SW 1271 (cell line): ENCODE measurements at regions not wholly inside any gene's neighbourhood (a gene's known extent, or its start where the extent isn't known, plus 50 kb on each side); places are given as distances from the start of the nearest gene placed in this dataset.
"Not testable (repeated sequence)": the region's sequence is repeated elsewhere in the genome, so short reads cannot be mapped to it uniquely, and the experiment has no call there.

Experiments
- DNase-seq, 2 experiments: peaks; one replicate each; lab custom pipeline; 2025; lab: John Stamatoyannopoulos, UW

DNA sequence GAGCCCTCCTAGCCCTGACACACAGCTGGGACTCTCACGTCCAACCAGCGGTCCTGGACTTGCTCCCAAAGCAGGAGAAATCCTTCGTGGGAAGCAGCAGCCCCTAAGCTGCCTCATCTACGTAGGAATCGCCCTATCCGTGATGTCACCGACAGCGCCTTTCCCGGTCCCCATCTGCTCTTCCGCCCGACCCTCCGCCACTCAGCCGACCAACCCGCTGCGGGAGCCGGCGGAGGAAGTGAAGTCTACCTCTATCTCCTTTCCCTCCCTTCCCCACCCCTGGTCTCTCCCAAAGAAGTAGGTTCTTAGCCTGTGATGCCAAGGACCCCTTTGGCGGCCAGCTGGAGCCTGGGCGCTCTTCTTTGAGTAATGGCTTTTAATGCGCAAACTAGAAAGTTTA is 272.1 kb downstream of the FAM72C start:
- no peak for DNase-seq

DNA sequence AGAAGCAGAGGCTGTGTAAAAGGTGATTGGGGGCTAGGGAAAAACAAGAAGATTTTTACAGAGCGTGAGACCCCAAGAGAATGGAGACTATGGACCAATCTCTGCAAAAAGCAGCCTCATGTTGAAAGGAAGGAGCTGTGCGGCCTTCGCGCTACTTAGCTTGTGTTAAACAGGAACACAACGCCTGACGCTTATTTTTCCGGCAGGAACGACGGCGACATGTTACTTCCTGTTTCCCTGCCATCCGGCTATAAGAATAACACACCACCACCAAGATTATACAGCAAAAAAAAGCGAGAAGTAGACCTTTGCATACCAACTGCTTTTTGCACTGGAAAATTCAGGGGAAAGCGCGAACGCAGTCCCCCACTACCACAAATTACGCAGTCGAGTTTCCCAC is 272.7 kb downstream of the FAM72C start:
- DNase-seq, result no peak

DNA sequence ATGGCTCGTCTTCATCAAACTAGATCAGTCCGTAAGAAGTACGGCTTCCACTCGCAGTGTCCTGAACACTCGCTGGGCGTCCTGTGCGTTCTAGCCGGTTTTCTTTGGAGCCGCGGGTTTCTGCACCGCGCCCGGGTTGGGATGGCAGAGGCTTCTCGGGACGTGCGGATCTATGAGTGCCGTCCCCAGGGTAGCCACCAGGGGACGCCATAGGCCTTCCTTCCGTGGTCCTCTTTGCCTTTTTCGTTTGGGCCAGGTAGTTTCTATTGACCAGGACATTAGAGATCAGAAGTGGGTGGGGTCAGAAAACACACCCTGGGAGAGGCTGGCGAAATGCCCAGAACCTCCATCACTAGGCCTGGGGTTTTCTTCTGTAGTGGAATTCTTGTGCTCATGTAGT is 273.8 kb downstream of the FAM72C start:
- no peak for DNase-seq

DNA sequence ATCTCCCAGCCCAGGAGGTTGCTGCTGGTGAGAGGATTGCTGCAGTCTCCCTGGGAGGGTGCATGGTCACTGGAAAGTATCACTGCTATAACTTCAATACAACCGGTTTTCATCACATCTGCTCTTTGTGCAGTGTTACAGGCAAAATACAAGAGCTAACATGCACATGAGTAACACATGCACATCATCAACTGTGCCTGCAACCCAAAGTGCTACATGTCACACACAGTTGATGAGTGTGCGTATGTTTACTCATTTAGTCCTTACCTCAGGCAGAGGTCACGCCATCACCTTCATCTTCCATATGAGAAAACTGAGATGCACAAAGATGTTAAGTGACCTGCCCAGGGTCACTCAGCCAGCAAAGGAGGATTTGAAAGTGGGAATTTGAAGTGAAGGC is 277.7 kb downstream of the FAM72C start:
- no peak for DNase-seq

DNA sequence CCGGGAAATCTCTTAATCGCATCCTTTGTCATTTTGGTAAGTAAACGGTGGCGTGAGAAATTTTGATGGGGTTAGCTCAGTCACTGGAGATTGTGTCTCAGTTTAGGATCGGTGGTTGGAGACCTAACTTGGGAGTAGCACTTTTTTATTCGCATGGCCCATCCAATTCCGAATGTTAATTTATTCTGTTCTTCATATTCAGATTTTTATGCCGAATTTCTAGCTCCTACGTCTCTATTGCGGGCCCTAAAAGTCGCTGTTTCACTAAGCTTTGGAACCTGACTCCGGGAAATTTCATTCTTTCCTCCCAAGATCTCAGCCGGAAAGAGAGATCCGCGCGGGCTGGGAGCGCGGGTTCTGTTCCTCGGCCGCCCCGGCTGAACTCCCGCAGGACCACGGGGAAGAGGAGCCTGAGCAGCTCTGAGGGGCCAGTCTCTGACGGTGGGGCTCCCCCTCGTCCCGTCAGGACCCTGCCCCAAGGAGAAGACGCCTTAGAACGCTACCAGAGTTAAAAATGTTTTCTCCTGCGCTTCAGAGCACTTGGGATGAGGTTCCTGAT is 279.7 kb downstream of the FAM72C start:
- no peak for DNase-seq

DNA sequence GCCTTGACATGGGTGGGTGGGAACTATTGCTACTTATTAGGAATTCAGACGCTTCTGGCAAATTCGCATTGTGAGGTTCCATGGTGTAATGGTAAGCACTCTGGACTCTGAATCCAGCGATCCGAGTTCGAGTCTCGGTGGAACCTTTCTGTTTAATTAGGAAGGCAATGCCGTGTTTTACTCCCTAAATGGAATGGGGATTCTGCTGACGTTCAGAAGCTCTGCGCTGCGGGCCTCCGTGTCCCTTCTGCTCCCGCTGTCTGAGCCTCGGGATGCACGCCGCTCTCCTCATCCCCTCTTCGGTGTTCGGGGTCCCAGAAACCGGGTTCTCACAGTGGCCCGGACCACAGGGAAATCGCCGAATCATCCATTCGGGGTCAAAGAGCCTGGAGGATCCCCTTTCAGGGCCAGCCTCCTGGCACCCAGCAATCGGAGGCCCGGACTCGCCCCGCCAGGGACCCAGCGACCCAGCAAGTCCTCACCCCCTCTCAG is 280.3 kb downstream of the FAM72C start:
- DNase-seq, result no peak

DNA sequence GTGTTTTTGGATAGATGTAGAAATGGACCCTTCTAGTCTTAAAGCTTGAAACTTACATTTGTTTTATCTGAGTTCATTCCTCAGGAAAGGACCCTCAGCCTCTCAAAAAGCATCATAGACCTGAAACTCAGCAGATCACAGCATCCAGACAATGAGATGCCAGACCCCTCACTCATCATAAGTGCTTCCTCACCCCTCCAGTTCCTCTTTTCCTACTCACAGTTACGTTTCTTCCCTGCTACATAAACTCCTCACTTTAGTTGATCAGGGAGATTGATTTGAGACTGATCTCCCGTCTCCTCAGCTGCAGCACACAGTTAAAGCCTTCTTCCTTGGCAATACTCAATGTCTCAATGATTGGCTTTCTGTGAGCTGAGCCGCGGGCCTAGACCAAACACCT is 282.0 kb downstream of the FAM72C start:
- DNase-seq, result no peak

DNA sequence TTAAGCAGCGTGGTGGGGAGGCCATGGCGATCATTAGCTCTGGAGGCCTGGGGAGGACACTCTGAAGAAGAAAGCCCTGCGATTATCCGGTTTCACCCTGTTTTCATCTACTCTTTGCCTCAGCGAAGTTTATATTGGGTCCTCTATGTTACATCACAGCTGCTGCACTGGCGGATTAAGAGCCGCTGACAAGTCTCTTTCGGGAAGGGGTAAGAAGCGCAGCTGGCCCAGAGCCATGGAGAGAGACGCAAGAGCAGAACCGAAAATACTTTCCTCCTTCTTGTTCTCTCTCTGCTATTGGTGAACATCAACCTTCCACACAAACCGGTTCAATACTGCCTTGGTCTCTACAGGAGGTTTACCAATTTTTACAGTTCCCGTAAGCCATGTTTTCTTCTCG is 291.5 kb downstream of the FAM72C start:
- DNase-seq, result no peak

DNA sequence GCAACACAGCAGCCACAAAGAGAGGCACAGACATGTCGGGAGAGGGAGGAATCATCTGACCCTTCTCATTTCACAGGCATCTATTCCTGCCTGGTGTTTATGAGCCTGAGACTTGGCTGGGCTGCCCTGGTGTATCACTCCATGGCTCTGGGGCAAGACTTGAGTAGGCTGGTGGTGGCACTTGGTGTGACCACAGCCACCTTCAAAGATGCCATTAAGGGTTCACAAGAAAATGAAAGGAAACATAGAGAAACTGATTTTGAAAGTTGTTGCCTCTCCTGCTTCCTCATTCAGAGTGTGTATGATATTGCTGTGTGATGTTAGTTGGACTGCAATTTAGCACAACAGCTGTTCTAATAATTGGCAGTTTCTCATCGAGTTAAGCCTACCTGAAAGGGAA is 298.8 kb downstream of the FAM72C start:
- no peak for DNase-seq

DNA sequence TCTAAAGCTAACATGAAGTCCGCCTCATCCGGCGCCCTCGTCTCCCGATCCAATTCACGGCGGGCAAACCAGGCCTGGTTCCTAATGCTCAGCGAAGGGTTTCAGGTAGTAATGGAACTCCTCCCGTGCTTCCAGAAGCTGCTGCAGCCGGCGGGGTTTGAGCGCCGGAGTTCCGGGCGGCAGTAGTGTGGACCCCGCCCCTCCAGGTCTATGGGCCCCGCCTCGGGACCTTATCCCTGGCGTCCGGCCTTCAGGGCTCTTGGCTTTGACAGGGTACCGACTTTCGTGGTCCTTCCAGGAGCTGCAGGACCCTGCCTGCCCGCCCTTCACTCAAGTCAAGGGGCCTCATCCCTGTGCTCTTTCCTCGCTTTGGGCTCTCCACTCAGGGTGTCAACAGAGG is 304.1 kb downstream of the FAM72C start:
- no peak for DNase-seq

DNA sequence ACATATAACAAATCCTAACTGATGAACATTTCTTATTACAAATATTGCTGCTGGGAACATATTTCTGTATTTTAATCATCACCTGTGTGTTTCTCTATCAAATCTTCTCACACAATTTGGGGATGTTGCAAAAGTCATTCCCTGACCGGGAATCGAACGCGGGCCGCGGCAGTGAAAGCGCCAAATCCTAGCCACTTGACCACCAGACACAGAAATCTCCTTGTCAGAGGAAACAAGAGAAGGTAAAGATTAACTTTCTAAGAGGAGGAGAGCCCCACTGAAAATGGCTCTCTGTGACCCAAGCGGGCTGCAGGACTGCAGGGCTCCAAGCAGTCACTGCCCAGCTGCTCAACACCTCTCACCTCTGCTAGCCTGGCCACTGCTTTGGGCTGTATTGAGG is 304.9 kb downstream of the FAM72C start:
- no peak for DNase-seq

DNA sequence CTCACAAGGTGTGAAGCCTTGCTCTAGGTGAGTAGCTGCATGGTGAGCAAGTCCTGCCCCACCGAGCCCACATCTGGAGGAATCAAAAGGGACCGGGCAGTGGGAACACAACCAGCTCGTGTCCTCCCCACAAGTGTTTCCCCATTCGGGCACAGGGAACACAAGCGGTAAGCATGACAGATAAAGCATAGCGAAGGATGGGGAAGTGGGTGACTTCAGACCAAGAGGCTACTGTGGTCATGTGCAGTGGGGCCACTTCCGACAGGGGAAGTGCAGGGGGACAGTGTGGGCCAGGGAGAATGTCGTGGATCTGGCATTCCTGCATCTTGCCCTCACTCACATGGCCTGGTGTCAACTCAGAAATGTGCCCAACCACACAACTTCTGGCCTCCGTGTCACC is 306.2 kb downstream of the FAM72C start:
- no peak for DNase-seq

DNA sequence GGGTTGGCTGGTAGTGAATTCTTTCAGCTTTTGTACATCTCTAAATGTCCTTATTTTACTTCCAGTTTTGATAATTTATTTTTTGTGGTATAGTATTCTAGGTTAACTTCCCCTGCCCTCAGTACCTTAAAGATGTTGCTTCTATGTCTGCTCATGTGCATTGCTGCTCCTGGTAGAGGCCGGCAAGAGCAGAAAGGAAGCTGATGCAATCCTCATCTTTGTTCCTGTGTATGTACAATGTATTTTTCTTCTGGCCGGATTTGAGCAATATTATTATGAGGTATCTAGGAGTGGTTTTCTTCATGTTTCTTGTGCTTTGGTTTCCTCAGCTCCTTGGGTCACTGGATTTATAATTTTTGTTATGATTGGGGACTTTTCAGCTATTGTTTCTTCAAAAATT is 308.7 kb downstream of the FAM72C start:
- DNase-seq, result not testable (repeated sequence)

DNA sequence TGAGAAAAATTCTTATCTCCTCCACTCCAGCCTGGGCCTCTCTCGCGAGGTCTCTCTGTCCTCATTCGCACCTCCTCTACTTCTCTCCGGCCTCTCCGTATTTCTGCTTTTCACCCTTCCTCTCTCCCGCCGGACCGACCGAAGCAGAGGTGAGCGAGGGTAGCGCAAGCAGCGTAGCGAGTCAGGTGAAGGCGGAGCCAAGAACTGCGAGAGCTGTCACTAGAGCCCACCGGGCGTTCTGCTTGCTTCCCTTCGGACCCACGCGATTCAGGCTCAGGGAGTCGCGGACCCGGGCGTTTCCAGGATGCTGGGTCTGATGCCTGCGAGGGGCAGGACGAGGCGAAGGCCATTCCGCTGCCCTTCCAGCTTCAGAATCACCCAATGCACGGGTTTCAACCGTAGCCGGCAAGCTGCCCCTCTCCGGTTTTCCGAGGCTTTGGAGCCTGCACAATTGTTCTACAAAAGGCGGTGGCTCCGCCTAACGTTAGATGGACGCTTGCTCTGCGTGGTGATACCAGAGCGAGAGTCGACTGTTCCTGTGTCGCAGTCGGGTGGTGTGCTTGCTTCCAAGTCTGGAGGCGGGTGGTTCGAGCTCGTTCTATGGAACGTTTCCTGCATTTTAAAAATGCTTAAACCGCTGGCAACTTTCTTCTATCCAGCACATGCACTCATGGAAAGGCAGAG is 310.2 kb downstream of the FAM72C start:
- DNase-seq, result no peak

DNA sequence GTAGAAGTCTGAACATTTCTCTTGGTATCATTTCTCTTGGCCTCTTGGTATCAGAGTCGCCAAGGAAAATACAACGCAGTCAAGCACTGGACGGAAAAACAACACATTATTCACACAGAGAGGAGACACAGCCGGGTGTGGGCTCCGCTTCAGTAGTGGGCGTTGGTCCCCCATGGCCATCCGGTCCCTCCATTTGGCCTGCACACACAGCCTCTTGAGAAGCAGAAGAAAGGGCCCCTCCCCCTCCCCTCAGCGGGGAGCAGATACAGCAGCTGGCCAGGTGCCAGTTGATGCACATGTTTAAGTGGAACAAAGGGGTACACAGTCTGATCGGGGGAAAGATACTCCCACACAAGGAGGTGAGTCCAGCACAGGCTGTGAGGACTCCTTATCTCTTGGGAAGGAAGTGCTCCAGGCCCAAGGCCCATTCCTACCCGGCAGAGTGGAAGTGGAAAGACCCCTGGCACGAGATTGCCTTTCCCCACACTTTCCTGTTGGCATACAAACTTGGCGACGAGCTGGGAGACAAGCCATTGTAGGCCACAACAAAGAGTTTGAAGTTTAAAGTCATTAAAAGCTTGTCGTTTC is 311.3 kb downstream of the FAM72C start:
- no peak for DNase-seq

DNA sequence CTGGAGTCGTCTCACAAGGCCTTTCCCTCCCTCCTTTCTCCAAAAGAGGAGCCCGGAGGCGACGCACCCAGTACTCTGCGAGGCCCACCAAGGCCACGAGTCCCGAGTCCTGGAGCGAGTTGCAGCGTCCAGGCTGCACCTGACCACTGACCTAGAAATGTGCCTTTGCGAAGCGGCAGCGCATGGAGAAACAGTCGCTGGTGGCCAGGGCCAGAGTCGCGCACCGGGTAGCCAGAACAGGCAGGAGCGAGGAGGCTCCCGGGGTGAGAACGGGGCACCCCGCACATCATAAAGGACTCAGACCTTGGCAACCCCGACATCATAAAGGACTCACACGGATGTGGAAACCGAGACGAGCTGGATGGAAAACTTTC is 318.4 kb downstream of the FAM72C start:
- no peak for DNase-seq

DNA sequence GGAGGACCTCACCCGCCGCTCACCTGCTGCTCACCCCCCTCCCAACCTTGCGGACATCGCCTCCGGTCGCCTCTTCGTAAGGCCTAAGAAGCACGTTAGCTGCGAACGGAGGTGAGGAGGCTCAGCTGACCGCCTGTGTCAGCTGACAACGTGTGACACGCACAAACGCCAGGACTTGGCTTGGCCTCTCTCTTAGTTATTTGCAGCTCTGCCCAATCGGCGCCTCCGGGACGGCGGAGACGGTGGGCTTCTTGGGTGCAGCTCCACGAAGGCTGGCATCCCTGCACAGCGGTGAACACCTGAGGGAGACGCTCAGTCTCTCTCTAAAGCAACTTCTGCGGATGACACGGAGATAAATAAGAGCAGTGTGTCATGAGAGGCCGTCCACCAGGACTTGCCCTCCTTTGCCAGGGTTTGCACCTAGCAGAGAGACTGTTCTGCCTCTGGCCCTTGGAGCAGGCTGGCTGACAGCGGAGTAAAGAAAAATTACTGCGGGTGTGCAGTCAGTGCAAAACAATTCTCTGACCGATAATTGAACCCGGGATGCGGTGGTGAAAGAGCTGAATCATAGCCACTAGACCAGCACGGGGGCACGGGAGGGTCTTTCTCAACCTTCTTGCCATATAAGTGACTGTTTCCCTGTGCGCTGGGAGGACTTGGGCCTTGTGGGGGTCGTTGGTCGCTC is 318.9 kb downstream of the FAM72C start:
- no peak for DNase-seq

DNA sequence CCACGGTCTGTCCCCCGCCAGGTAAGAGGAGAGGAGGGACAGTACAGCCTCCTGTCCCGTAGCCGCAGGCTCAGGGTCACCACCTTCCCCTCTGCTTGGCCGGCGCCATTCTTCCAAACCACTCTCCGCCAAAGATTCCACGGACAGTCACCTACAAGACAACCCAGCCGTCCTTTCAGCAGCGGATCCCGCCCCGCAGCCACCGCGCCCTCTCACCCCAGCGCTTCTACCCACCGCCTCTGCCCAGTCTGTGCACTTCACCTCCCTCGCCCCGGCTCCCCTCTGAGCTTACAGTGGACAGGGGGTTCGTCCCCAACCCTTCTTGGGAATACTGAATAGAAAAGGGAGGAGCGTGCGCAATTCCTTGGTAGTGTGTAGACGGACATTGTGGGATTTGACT is 319.6 kb downstream of the FAM72C start:
- DNase-seq, result no peak

DNA sequence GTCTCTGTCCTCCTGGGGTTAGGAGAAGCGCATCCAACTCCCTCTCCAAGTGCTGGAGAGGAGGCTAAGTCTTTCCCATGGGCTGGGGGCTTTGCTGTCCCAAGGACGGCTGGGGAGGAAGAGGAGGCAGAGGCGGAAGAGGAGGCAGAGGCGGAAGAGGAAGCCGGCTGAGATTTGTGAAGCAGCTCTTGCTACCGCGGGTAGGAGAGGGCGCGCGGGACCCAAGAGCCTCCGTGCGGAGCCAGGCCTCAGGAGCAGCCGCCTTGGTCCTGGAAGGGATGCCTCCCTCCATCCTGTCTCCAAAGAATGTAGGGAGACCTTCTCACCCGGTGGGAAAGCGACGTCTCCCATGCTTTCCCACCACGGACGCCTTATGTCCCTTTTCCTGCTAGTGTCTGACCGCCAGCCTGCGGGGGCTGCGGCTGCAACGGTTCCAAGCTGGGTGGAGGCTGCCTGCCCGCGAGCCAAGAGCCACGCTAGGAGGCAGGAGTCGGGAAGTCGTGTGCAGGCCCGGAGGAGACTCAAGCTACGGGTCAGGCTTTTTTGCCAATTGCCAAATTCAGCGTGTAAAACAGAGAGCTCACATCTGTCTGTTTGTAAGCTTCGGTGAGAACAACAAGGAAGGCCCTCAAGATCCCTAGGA is 320.3 kb downstream of the FAM72C start:
- no peak for DNase-seq

DNA sequence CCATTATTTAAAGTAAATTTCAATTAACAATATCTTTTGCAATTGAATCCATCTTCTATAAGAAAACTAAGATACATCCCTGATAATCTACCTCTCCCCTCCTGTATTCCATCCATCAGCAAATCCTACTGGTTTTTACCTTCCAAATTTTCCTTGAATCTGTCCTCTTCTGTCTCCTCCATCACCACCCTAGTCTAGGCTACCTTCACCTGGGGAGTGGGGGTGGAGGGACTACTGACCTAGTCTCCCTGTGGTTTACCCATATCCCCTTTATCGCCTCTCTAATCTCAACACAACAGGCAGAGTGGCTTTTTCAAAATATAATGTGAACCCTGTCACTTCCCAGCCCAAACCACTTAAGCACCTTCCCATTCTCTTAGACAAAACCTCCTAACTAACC is 327.8 kb downstream of the FAM72C start:
- DNase-seq, result not testable (repeated sequence)

DNA sequence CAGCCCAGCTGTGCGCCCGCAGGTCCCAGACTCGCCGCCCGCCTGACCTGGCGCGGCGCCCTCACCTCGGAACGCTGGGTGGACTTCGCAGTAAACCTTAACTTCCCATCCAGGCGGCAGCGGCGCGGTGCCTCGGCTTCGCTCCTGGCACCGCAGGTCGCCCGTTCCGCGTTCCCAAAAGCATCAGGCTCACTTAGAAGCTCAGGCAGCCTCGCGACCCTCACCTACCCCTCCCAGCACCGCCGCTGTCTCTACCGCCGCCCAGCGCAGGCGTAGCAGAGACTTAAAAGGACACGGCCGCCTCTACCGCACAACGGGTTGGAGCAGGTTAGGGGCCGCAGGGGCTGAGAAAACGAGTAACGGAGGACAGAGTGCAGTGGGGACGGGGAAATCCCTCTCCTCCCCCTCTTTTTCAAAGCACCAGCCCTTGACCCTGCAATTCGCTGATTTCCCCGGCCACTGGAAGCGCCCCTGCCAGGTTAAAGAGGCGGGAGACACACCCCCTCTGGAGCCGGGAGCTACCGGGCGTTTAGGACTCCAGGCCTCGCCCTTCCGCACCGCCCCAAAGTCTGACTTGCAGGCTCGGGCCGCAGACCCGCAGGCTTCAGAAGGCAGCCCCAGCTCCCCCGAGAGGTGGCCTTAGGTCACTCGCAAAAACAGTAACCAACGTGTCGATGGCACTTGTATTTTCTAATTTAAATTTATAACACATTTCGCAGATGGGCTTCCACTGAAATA is 328.5 kb downstream of the FAM72C start:
- no peak for DNase-seq

DNA sequence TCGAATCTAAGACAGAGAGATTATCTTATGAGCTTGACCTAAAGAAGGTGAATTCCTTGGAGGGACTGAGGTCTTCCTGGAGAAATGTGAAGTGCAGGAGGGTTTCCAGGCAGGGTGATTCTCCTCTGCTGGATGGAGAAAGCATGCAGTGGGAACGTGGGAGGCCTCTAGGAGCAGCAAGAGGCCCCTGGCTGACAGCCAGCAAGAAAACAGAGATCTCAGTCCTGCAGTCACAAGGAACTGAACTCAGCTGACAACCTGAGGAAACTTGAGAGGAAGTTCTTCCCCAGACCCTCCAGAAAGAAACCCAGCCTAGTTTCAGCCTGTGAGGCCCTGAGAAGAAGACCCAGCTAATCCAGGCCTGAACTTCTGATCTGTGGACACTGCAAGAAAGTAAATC is 345.9 kb downstream of the FAM72C start:
- DNase-seq, result no peak
